ENCODE measurements at regions not wholly inside any gene's neighbourhood (a gene's known extent, or its start where the extent isn't known, plus 50 kb on each side); places are given as distances from the start of the nearest gene placed in this dataset.

- no peak for TF ChIP-seq CTCF (IDR thresholded peaks at IDR 0.05; ENCODE audit: low read length)
- TF ChIP-seq EZH2 (optimal IDR thresholded peaks at IDR 0.05; ENCODE audit: low read depth, low read length): no peak
- TF ChIP-seq EZH2phosphoT487 (IDR thresholded peaks at IDR 0.05; ENCODE audit: low read length): no peak
Observed at GRCh38 chr5:5979761-5980537, 398.4 kb downstream of the MED10 start.

Measured in MM.1S (cell line).